Psoas muscle (tissue), 7 donors: ENCODE measurements at regions not wholly inside any gene's neighbourhood (a gene's known extent, or its start where the extent isn't known, plus 50 kb on each side); places are given as distances from the start of the nearest gene placed in this dataset.

ENCODE experiments used
- ATAC-seq, 4 donors: fragments of 200-7000 bp; cut with Tn5 transposase; one replicate each; pipeline ENCODE4 v1.9.1; 2020; ENCODE audit warnings: moderate library complexity in 3 of 4, mild to moderate bottlenecking in 2 of 4
- DNase-seq, 2 donors: peaks; one replicate each; pipeline ENCODE4 v3.0.0-alpha.2; 2020
- H3K27ac ChIP-seq: fragments of 200-600 bp; one replicate; pipeline ENCODE4 v1.8.0; 2022
- H3K27me3 ChIP-seq, 3 donors: fragments of 200-600 bp in 1 of 3; one replicate each; pipeline versions ENCODE4 v1.6.1 to v1.8.0; 2013 to 2022; ENCODE audit warnings: low read length in 2 of 3, mild to moderate bottlenecking in 2 of 3, moderate library complexity in 1 of 3; ENCODE audit not compliant: insufficient read depth in 3 of 3
- H3K36me3 ChIP-seq, 2 donors: fragments of 200-600 bp in 1 of 2; one replicate each; pipeline versions ENCODE4 v1.6.1 to v1.8.0; 2013 to 2022; ENCODE audit warnings: low read depth in 1 of 2, mild to moderate bottlenecking in 1 of 2, moderate library complexity in 1 of 2; ENCODE audit not compliant: insufficient read depth in 1 of 2
- H3K4me1 ChIP-seq: fragments of 200-600 bp; one replicate; pipeline ENCODE4 v1.8.0; 2022
- H3K4me3 ChIP-seq: fragments of 200-600 bp; one replicate; pipeline ENCODE4 v1.8.0; 2022; ENCODE audit warnings: mild to moderate bottlenecking
- H3K9me3 ChIP-seq: fragments of 200-600 bp; one replicate; pipeline ENCODE4 v1.8.0; 2022
- WGBS, 3 donors: extraction: QIAGEN DNeasy Blood & Tissue Kit; methylation state at CpG; one replicate each; pipeline versions ENCODE4 v1.1.6 to v1.1.7; 2013; 5-methylcytosine and 5-hydroxymethylcytosine counted together
- intact Hi-C, 2 donors: fragments of 100-400 bp; cut with DNase I; formaldehyde crosslinking; loops; one replicate each; pipeline versions ENCODE4 v1.11.0 to v1.14.2; 2022
- TF ChIP-seq, protein P1 (sequence below): fragments of 200-600 bp; IDR thresholded peaks from one replicate; pipeline ENCODE4 v1.8.0; 2022; ENCODE audit warnings: antibody characterized with exemption
- donor health status: healthy with polysubstance abuse.
- donor health status: DM: no; HTN: no; CAD: no; lungs with moderate emphysema.
- donor health status: Bipolar disorder and iron deficiency.
- donor health status: healthy.
- donor health status: DM: yes; HTN: yes; CAD: no.
- donor health status: DM: no; HTN: no; CAD: no.
- donor health status: DM: yes; HTN: yes; CAD: no.

GRCh38 chr17:77323413-77324171, 182.8 kb downstream of the SEC14L1 start:
- Histone ChIP-seq H3K36me3 (no peaks in the 10 kb centered on the region), H3K4me3 (peak overlapping the region; percentile 66), H3K4me1 (peaks cover 57% of the 10 kb centered on the region), H3K9me3 (no peaks in the 10 kb centered on the region), H3K27me3 (no peaks in the 10 kb centered on the region), H3K27ac (peak overlapping the region; percentile 88)
- intact Hi-C loops = loop anchor here (1.0 to 5.0 kb wide), 2 partner anchors 36 kb away; no protein-coding TSS in a partner anchor
- peak; percentile 8 to 23 (median 18) for ATAC-seq
- TF ChIP-seq, protein P1, sequence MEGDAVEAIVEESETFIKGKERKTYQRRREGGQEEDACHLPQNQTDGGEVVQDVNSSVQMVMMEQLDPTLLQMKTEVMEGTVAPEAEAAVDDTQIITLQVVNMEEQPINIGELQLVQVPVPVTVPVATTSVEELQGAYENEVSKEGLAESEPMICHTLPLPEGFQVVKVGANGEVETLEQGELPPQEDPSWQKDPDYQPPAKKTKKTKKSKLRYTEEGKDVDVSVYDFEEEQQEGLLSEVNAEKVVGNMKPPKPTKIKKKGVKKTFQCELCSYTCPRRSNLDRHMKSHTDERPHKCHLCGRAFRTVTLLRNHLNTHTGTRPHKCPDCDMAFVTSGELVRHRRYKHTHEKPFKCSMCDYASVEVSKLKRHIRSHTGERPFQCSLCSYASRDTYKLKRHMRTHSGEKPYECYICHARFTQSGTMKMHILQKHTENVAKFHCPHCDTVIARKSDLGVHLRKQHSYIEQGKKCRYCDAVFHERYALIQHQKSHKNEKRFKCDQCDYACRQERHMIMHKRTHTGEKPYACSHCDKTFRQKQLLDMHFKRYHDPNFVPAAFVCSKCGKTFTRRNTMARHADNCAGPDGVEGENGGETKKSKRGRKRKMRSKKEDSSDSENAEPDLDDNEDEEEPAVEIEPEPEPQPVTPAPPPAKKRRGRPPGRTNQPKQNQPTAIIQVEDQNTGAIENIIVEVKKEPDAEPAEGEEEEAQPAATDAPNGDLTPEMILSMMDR = no peak
- DNase-seq = peak; percentile 51 to 73
- WGBS, 3 donors = 51 to 71% (median 53%) methylated on average over 36 of the region's 36 CpGs

- H3K4me3 ChIP-seq = no peak overlapping the region
- H3K4me1 ChIP-seq = peaks cover 51% of the 10 kb centered on the region
- H3K27me3 ChIP-seq = no peaks in the 10 kb centered on the region
- peak overlapping the region; percentile 88 for H3K27ac ChIP-seq
- DNase-seq (no peak), ATAC-seq (no peak)
- intact Hi-C loops = loop anchor here in 1 of 2 donors (5.0 kb wide), 1 partner anchor 37 kb away; no protein-coding TSS in a partner anchor
- H3K9me3 ChIP-seq = no peaks in the 10 kb centered on the region
- H3K36me3 ChIP-seq = no peaks in the 10 kb centered on the region
- WGBS, 3 donors = 92 to 93% (median 92%) methylated on average over 8 of the region's 8 CpGs
- TF ChIP-seq, protein P1 = no peak
Observed at GRCh38 chr17:77324227-77324626, 183.5 kb downstream of the SEC14L1 start.

DNA sequence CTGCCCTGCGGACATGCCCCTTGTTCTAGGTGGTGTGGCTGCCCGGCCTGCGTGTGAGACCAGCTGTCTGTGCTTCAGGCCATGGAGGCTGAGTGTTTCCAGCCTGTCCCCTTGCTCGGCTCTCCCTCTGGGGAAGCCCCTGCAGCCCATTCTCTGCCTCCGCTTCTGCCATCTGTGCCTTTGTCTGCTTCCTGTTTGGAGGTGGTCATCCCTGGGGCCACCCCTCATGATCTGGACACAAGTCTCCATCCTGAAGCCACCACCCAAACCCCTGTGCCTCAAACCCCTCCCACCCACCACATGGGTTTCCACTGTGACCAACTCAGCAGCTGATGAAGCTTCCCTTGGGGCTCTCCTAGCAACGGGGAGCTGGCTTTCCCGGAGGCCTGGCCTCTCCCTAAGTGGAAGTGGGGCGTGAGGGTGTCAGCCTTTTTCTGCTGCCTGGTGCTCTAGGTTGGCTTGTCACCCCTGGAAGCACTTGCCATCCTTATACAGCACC, 184.9 kb downstream of the SEC14L1 start:
- ATAC-seq (no peak), DNase-seq (no peak)
- WGBS, 3 donors = 52 to 71% (median 60%) methylated on average over 8 of the region's 8 CpGs
- TF ChIP-seq, protein P1 = no peak
- peak overlapping the region; percentile 88 for H3K27ac ChIP-seq
- H3K4me3 ChIP-seq = no peak overlapping the region
- no peaks in the 10 kb centered on the region for H3K36me3 ChIP-seq
- intact Hi-C loops = loop anchor here in 1 of 2 donors (5.0 kb wide), 1 partner anchor 102 kb away; no protein-coding TSS in a partner anchor
- no peaks in the 10 kb centered on the region for H3K27me3 ChIP-seq
- H3K4me1 ChIP-seq = peaks cover 48% of the 10 kb centered on the region
- no peaks in the 10 kb centered on the region for H3K9me3 ChIP-seq

DNA sequence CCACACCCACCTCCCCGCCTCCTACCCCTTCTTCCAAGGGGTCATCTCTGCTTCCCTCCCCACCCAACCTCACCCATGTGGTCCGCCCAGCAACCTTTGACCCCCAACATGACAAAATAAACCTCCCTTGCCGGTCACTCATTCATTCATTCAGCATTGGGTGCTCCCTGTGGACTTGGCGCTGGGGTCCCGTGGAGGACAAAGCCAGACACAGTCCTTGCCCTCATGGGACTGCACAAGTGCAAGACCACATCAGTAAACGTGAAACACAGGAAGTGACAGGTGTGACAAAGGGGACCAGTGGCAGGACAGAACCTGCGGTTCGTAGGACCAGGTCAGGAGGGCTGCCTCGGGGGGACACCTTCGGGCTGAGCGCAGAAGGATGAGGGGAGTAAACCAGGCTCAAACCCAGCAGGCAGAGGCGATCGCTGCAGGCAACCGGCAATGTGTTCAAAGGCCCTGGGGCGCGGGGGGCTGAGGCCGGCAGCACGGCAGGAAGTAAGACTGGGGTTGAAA, 185.4 kb downstream of the SEC14L1 start:
- Histone ChIP-seq H3K36me3 (no peaks in the 10 kb centered on the region), H3K27ac (peak overlapping the region; percentile 88), H3K27me3 (no peaks in the 10 kb centered on the region), H3K4me1 (peaks cover 50% of the 10 kb centered on the region), H3K4me3 (no peak overlapping the region), H3K9me3 (no peaks in the 10 kb centered on the region)
- ATAC-seq (no peak), DNase-seq (no peak)
- intact Hi-C loops = loop anchor here in 1 of 2 donors (5.0 kb wide), 1 partner anchor 101 kb away; no protein-coding TSS in a partner anchor
- 91 to 92% (median 91%) methylated on average over 18 of the region's 18 CpGs for WGBS, 3 donors
- TF ChIP-seq, protein P1 = no peak
